Gastrocnemius medialis (tissue), 4 donors: ENCODE measurements at regions not wholly inside any gene's neighbourhood (a gene's known extent, or its start where the extent isn't known, plus 50 kb on each side); places are given as distances from the start of the nearest gene placed in this dataset.

ENCODE experiments used
- POLR2A ChIP-seq, 2 donors: fragments of 450-650 bp; IDR thresholded peaks; one replicate each; pipeline ENCODE4 v1.6.1; 2017; ENCODE audit warnings: antibody characterized with exemption in 2 of 2, mild to moderate bottlenecking in 2 of 2, moderate library complexity in 2 of 2
- TF ChIP-seq, protein P1 (sequence below), 5 experiments: fragments of 450-650 bp in 3 of 5; fragments of 200-600 bp in 2 of 5; sonication (generic) in 2 of 5; IDR thresholded peaks in 4 of 5; conservative IDR thresholded peaks in 1 of 5; 1 replicate in 4 of 5; 2 replicates in 1 of 5; pipeline ENCODE4 v1.5.1; 2016 to 2019; ENCODE audit warnings: antibody characterized with exemption in 5 of 5, mild to moderate bottlenecking in 3 of 5, moderate library complexity in 3 of 5

GRCh38 chr6:15770347-15771143 is 107.7 kb upstream of the DTNBP1 start:
- no peak for TF ChIP-seq POLR2A (IDR thresholded peaks at IDR 0.05)
- TF ChIP-seq, protein P1, sequence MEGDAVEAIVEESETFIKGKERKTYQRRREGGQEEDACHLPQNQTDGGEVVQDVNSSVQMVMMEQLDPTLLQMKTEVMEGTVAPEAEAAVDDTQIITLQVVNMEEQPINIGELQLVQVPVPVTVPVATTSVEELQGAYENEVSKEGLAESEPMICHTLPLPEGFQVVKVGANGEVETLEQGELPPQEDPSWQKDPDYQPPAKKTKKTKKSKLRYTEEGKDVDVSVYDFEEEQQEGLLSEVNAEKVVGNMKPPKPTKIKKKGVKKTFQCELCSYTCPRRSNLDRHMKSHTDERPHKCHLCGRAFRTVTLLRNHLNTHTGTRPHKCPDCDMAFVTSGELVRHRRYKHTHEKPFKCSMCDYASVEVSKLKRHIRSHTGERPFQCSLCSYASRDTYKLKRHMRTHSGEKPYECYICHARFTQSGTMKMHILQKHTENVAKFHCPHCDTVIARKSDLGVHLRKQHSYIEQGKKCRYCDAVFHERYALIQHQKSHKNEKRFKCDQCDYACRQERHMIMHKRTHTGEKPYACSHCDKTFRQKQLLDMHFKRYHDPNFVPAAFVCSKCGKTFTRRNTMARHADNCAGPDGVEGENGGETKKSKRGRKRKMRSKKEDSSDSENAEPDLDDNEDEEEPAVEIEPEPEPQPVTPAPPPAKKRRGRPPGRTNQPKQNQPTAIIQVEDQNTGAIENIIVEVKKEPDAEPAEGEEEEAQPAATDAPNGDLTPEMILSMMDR (IDR thresholded peaks at IDR 0.05 in 4 of 5, conservative IDR thresholded peaks at IDR 0.05 in 1 of 5): no peak
